Gastrocnemius medialis (tissue), 4 donors: ENCODE measurements at regions not wholly inside any gene's neighbourhood (a gene's known extent, or its start where the extent isn't known, plus 50 kb on each side); places are given as distances from the start of the nearest gene placed in this dataset.

Experiments
- POLR2A ChIP-seq, 2 donors: fragments of 450-650 bp; IDR thresholded peaks; one replicate each; pipeline ENCODE4 v1.6.1; 2017; ENCODE audit warnings: antibody characterized with exemption in 2 of 2, mild to moderate bottlenecking in 2 of 2, moderate library complexity in 2 of 2
- TF ChIP-seq, protein P1 (sequence below), 5 experiments: fragments of 450-650 bp in 3 of 5; fragments of 200-600 bp in 2 of 5; sonication (generic) in 2 of 5; IDR thresholded peaks in 4 of 5; conservative IDR thresholded peaks in 1 of 5; 1 replicate in 4 of 5; 2 replicates in 1 of 5; pipeline ENCODE4 v1.5.1; 2016 to 2019; ENCODE audit warnings: antibody characterized with exemption in 5 of 5, mild to moderate bottlenecking in 3 of 5, moderate library complexity in 3 of 5

DNA sequence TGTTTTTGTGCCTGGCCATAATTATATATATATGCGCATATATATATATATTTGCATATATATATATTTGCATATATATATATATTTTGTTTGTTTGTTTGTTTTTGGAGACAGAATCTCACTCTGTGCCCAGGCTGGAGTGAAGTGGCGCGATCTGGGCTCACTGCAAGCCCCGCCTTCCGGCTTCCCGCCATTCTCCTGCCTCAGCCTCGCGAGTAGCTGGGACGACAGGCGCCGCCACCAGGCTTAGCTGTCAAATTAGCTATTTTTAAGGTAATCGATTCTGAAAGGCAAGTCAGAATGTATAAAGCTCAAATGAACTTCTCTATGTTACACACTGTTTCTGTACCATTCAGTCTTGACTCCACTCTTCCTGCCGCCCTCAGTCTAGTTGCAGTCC, 273.3 kb downstream of the TRIML1 start:
- TF ChIP-seq POLR2A (IDR thresholded peaks at IDR 0.05) = no peak
- TF ChIP-seq, protein P1, sequence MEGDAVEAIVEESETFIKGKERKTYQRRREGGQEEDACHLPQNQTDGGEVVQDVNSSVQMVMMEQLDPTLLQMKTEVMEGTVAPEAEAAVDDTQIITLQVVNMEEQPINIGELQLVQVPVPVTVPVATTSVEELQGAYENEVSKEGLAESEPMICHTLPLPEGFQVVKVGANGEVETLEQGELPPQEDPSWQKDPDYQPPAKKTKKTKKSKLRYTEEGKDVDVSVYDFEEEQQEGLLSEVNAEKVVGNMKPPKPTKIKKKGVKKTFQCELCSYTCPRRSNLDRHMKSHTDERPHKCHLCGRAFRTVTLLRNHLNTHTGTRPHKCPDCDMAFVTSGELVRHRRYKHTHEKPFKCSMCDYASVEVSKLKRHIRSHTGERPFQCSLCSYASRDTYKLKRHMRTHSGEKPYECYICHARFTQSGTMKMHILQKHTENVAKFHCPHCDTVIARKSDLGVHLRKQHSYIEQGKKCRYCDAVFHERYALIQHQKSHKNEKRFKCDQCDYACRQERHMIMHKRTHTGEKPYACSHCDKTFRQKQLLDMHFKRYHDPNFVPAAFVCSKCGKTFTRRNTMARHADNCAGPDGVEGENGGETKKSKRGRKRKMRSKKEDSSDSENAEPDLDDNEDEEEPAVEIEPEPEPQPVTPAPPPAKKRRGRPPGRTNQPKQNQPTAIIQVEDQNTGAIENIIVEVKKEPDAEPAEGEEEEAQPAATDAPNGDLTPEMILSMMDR (IDR thresholded peaks at IDR 0.05 in 4 of 5, conservative IDR thresholded peaks at IDR 0.05 in 1 of 5) = no peak
